PC-3 (cell line): ENCODE measurements at regions not wholly inside any gene's neighbourhood (a gene's known extent, or its start where the extent isn't known, plus 50 kb on each side); places are given as distances from the start of the nearest gene placed in this dataset.

Experiments
- EZH2 ChIP-seq: fragments of 300-600 bp; sonication (generic); IDR thresholded peaks from one replicate; pipeline ENCODE4 v1.6.1; 2017; ENCODE audit warnings: antibody characterized with exemption, mild to moderate bottlenecking, low read length; ENCODE audit not compliant: unreplicated experiment
- EZH2phosphoT487 ChIP-seq: fragments of 300-600 bp; sonication (generic); IDR thresholded peaks from 2 replicates; pipeline ENCODE4 v1.6.1; 2018; ENCODE audit warnings: mild to moderate bottlenecking, antibody characterized with exemption, low read length, borderline replicate concordance
- TF ChIP-seq, protein P1 (sequence below): fragments of 300-600 bp; sonication (generic); conservative IDR thresholded peaks from 2 replicates; pipeline ENCODE4 v1.5.1; 2017; ENCODE audit warnings: antibody characterized with exemption, low read depth, mild to moderate bottlenecking, low read length

DNA sequence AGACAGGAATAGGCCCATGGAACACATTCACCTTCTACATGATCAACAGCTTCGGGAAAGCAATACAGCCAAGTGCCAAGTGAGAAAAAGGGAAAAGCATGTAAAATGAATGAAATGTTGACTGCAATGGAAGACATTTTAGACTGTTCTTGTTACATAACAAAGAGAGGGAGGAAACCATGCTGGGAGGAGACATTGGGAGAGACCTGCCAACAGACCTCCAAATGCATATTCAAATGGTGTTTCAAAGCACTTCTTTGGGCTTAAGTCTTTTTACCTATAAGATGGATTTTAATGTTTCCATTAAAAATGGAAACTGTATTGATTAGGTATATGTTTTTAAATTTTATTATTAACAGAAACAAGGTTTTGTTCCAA is 350.0 kb upstream of the THBS1 start:
- TF ChIP-seq EZH2 (no peak), EZH2phosphoT487 (no peak)
- TF ChIP-seq, protein P1, sequence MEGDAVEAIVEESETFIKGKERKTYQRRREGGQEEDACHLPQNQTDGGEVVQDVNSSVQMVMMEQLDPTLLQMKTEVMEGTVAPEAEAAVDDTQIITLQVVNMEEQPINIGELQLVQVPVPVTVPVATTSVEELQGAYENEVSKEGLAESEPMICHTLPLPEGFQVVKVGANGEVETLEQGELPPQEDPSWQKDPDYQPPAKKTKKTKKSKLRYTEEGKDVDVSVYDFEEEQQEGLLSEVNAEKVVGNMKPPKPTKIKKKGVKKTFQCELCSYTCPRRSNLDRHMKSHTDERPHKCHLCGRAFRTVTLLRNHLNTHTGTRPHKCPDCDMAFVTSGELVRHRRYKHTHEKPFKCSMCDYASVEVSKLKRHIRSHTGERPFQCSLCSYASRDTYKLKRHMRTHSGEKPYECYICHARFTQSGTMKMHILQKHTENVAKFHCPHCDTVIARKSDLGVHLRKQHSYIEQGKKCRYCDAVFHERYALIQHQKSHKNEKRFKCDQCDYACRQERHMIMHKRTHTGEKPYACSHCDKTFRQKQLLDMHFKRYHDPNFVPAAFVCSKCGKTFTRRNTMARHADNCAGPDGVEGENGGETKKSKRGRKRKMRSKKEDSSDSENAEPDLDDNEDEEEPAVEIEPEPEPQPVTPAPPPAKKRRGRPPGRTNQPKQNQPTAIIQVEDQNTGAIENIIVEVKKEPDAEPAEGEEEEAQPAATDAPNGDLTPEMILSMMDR = no peak
